HG02759 (cell line): ENCODE measurements at regions not wholly inside any gene's neighbourhood (a gene's known extent, or its start where the extent isn't known, plus 50 kb on each side); places are given as distances from the start of the nearest gene placed in this dataset.

ENCODE experiments used
- ATAC-seq: cut with Tn5 transposase; IDR thresholded peaks from one replicate; pipeline ENCODE4 v1.9.1; 2021; ENCODE audit warnings: mild to moderate bottlenecking, moderate library complexity; ENCODE audit not compliant: unreplicated experiment

- no peak for ATAC-seq
These were observed 290.1 kb upstream of the PCDH7 start for GRCh38 chr4:30429813-30430761.

GRCh38 chr4:30434656-30435055, 285.5 kb upstream of the PCDH7 start:
- ATAC-seq, result no peak

- no peak for ATAC-seq
These were observed 283.8 kb upstream of the PCDH7 start for GRCh38 chr4:30436394-30436793.

GRCh38 chr4:30437316-30437715, 282.9 kb upstream of the PCDH7 start:
- no peak for ATAC-seq

GRCh38 chr4:30443289-30443688, 276.9 kb upstream of the PCDH7 start:
- no peak for ATAC-seq

DNA sequence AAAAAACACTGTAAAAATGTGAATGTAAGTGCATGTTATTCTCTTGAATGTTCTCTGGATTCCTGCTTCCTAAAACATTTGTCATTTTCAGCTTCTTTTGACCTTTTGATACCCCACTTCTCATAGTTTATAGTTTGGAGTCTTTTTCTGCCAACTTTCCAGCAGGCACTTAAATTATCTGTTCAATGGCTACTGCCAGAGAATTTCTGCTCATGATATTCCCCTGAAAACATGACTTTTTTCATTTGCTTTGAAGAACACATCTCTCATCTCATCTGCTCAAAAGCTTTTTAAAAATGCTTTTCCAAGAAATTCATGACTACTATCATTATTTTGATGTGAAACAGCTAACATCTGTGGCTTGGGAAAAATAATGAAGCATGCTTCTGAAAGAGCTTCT, 269.7 kb upstream of the PCDH7 start:
- ATAC-seq, result no peak

GRCh38 chr4:30454504-30454903, 265.7 kb upstream of the PCDH7 start:
- ATAC-seq, result no peak

- ATAC-seq, result no peak
These were observed 263.5 kb upstream of the PCDH7 start for GRCh38 chr4:30456716-30457115.

DNA sequence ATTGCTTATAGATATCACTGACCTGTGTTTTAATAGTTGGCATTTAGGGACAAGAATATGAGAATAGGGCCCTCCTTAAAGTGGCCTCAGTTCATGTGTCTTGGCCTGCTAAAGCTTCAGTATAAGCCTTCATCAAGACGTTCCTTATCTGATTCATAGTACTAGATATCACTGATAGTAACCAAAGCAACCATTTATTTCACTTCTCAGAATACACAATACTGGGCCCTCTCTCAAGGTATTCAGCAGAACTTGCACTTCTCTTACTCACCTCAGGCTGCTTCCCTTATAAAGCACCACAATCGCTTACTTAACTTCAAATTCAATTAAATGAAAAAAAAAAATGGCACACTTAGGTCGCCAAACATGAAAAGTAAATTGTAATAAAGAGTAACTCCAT, 259.4 kb upstream of the PCDH7 start:
- ATAC-seq, result no peak

- no peak for ATAC-seq
These were observed 259.0 kb upstream of the PCDH7 start for GRCh38 chr4:30461218-30461617.

DNA sequence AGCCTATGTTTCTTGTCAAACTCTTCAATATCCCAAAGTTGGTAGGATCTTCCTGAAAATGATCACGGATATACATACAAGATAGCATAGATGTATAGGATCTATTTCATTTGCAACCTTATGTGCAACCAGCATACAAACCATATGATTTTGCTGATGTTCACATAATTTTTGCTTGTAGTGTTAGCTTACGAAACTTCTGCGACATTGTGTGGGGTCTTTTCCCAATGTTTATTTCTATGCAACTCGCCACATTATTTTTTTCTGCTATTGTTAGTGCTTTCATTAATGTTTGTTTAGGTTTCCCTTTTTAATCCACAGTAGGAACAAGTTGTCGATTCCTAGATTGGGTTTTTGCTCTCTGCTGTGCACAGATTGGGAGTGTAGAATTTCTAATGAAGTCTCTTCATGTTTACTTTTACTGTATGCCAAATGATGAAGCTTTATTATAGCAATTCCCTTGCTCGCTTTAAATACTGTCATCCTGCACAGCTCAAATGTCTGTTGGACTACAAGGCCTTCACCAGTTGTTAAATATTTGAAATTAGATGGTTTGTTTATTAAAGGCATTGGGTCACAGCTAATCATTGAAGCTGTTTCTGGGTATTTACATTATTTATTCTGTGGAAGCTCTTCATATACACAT, 257.6 kb upstream of the PCDH7 start:
- ATAC-seq, result no peak

GRCh38 chr4:30471861-30472260, 248.3 kb upstream of the PCDH7 start:
- no peak for ATAC-seq

DNA sequence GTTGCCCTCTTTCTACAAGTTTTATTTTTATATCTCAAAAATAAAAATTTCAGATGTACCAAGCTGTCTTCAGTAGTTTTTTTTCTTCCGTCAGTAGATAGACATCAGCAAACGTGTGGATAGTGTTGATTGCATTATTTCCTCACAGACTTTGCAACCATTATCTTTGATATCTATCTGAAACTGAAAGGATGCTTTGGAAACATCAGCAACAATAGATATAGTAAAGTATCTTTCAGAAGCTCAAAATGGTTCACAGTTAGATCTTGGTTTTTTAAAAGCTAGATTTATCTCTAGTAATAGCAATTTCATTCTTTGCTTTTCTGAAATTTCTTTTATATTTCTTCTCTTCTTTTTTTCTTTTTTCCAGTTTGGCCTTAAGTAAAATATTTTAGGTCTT, 246.9 kb upstream of the PCDH7 start:
- no peak for ATAC-seq

- ATAC-seq, result no peak
These were observed 224.9 kb upstream of the PCDH7 start for GRCh38 chr4:30495251-30495650.

DNA sequence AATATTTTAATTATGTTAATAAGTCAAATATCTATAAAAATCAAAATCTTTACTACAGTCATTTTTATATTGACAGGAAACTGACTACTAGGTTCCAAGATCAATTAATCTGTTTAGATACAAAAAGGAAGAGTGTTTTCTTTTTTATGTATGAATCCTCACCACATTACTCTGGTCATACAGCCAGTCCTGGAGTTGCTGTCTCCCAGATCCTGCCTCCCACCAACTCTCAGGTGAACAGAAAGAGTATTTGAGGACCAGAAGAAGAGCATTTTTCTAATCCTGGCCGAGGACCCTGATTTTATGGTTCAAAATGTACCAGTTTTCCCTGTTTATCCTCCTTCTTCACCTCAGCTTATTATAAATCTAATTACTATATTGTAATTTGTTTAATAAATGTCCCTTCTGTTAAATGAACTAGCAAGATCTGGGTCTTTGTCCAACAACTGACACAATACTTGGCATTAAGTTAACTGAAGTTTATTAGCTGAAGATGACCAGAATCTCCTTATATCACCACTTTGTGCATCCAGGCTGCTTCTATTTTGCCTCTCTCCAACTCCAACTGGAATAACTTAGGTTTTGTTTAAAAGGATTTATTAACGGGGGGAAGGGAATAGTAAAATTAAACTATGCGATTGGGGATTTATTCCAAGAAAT, 224.4 kb upstream of the PCDH7 start:
- no peak for ATAC-seq

DNA sequence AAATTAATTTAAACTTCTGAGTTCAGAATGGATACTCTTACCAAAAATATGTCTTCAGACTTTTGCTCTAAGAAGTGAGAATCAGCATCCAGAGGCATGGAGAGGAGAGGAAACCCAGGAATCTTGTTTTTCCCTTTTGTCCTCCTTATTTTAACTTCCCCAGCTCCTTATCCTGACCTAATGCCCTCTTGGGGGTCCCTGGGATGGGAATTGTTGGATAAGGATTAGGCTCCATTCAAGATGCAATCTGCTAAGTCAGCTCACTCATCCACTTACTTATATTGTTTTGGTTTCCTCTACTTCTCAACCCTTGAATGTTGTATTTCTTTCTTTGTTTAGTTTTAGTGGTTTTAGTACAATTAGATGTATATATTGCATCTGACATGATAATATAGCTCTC, 208.4 kb upstream of the PCDH7 start:
- ATAC-seq, result no peak

- ATAC-seq, result no peak
These were observed 202.0 kb upstream of the PCDH7 start for GRCh38 chr4:30518211-30518610.

DNA sequence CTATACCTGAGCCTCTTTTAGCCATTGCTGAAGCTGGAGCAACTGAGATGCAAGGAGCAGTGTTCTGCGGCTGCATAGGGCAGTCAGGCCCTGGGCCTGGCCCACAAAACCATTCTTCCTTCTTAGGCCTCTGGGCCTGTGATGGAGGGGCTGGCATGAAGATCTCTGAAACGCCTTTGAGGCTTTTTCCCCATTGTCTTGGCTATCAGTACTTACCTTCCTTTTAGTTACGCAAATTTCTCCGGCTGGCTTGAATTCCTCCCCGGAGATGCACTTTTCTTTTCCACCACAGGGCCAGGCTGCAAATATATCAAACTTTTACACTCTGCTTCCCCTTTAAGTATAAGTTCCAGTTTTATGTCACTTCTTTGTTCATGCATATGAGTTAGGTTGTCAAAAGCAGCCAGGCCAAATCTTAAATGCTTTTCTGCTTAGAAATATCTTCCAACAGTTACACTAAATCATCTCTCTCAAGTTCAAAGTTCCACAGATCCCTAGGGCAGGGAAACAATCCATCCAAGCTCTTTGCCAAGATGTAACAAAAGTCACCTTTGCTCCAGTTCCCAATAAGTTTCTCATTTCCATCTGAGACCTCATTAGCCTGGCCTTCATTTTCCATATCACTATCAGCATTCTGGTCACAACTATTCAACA, 194.4 kb upstream of the PCDH7 start:
- no peak for ATAC-seq

DNA sequence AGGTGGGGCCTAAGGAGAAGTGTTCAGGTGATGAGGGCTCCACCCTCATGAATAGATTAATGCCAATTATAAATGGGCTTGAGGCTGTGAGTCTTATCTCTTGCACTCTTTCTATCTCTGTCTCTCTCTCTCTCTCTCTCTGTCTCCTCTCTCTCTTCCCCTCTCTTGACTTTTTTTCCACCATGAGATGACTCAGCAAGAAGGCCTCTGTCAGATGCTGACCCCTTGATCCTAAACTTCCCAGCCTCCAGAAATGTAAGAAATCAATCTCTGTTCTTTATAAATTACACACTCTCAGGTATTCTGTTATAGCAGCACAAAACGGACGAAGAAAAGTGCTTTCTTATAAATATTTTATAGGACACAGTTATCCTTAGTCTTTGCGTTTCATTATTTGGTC, 184.9 kb upstream of the PCDH7 start:
- no peak for ATAC-seq

DNA sequence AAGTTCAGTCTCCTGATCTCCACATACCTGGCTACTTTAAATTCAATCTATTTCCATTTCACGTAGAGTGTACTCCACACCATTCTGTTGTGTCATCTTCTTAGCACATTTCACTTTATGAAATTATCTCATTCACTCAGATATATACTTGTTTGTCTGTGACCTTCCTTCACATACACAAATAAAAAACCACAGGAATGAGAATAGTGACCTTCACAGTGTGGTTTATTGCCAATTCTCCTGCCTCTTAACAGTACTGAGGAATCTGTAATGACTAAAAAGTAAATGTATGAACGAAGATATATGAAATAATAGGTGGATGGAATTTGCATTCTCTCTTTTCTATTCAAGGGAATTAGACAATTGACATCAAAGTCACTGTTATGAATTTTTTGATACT, 183.9 kb upstream of the PCDH7 start:
- no peak for ATAC-seq

GRCh38 chr4:30537456-30537855, 182.7 kb upstream of the PCDH7 start:
- no peak for ATAC-seq
